ENCODE measurements at regions not wholly inside any gene's neighbourhood (a gene's known extent, or its start where the extent isn't known, plus 50 kb on each side); places are given as distances from the start of the nearest gene placed in this dataset.

GRCh38 chr5:31095796-31096195, 97.7 kb upstream of the CDH6 start:
- peaks cover 5% of the 10 kb centered on the region for H3K36me3 Mint-ChIP-seq
- Histone ChIP-seq H4K20me1 (ENCODE audit: low read depth) (no peaks in the 10 kb centered on the region), H3K4me2 (no peak overlapping the region), H3K9ac (no peak overlapping the region), H3K27me3 (no peaks in the 10 kb centered on the region), H2AFZ (replicated peaks) (no peak overlapping the region), H3K4me1 (no peaks in the 10 kb centered on the region), H3K79me2 (ENCODE audit: low read depth) (no peaks in the 10 kb centered on the region), H3F3A (ENCODE audit: low read depth) (no peaks in the 10 kb centered on the region), H3K9me3 (ENCODE audit: low read depth) (no peaks in the 10 kb centered on the region), H3K27ac (no peak overlapping the region), H3K4me3 (no peak overlapping the region), H3K36me3 (no peaks in the 10 kb centered on the region)
- TF ChIP-seq EZH2phosphoT487 (IDR thresholded peaks at IDR 0.05) (no peak), EZH2 (IDR thresholded peaks at IDR 0.05) (no peak), CTCF (IDR thresholded peaks at IDR 0.05) (no peak)
- H3K27me3 Mint-ChIP-seq (ENCODE audit: insufficient read depth, low read depth), result peaks cover 8% of the 10 kb centered on the region
- no peak for DNase-seq (ENCODE audit: low spot score)
- H3K9me3 Mint-ChIP-seq, result peaks cover 13% of the 10 kb centered on the region
- no peak overlapping the region for H3K27ac Mint-ChIP-seq
- H3K4me1 Mint-ChIP-seq, result no peaks in the 10 kb centered on the region
- no peak overlapping the region for H3K4me3 Mint-ChIP-seq

GRCh38 chr5:31091501-31091900, 102.0 kb upstream of the CDH6 start:
- Mint-ChIP-seq H3K36me3 (peaks cover 3% of the 10 kb centered on the region), H3K27me3 (ENCODE audit: insufficient read depth, low read depth) (peaks cover 4% of the 10 kb centered on the region), H3K9me3 (peaks cover 11% of the 10 kb centered on the region), H3K4me1 (peaks cover 7% of the 10 kb centered on the region), H3K27ac (no peak overlapping the region), H3K4me3 (no peak overlapping the region)
- Histone ChIP-seq H3K4me3 (no peak overlapping the region), H3K27ac (no peak overlapping the region), H3K4me2 (no peak overlapping the region), H3K36me3 (no peaks in the 10 kb centered on the region), H3K79me2 (ENCODE audit: low read depth) (no peaks in the 10 kb centered on the region), H3K9ac (no peak overlapping the region), H3K9me3 (ENCODE audit: low read depth) (no peaks in the 10 kb centered on the region), H3K27me3 (no peaks in the 10 kb centered on the region), H3F3A (ENCODE audit: low read depth) (peaks cover 7% of the 10 kb centered on the region), H3K4me1 (peaks cover 14% of the 10 kb centered on the region), H4K20me1 (ENCODE audit: low read depth) (no peaks in the 10 kb centered on the region), H2AFZ (replicated peaks) (no peak overlapping the region)
- TF ChIP-seq EZH2phosphoT487 (IDR thresholded peaks at IDR 0.05), result no peak
- no peak for TF ChIP-seq EZH2 (IDR thresholded peaks at IDR 0.05)
- TF ChIP-seq CTCF (IDR thresholded peaks at IDR 0.05), result no peak
- DNase-seq (ENCODE audit: low spot score), result no peak

GRCh38 chr5:31090467-31090866, 103.0 kb upstream of the CDH6 start:
- Mint-ChIP-seq H3K4me1 (peaks cover 7% of the 10 kb centered on the region), H3K27ac (no peak overlapping the region), H3K36me3 (peaks cover 3% of the 10 kb centered on the region), H3K4me3 (no peak overlapping the region), H3K27me3 (ENCODE audit: insufficient read depth, low read depth) (peaks cover 4% of the 10 kb centered on the region), H3K9me3 (peaks cover 11% of the 10 kb centered on the region)
- Histone ChIP-seq H3K27me3 (no peaks in the 10 kb centered on the region), H3K9me3 (ENCODE audit: low read depth) (no peaks in the 10 kb centered on the region), H3F3A (ENCODE audit: low read depth) (peaks cover 7% of the 10 kb centered on the region), H4K20me1 (ENCODE audit: low read depth) (no peaks in the 10 kb centered on the region), H3K4me1 (peaks cover 18% of the 10 kb centered on the region), H3K79me2 (ENCODE audit: low read depth) (no peaks in the 10 kb centered on the region), H2AFZ (replicated peaks) (no peak overlapping the region), H3K9ac (no peak overlapping the region), H3K27ac (no peak overlapping the region), H3K36me3 (no peaks in the 10 kb centered on the region), H3K4me2 (no peak overlapping the region), H3K4me3 (no peak overlapping the region)
- DNase-seq (ENCODE audit: low spot score), result no peak
- no peak for TF ChIP-seq EZH2 (IDR thresholded peaks at IDR 0.05)
- no peak for TF ChIP-seq EZH2phosphoT487 (IDR thresholded peaks at IDR 0.05)
- no peak for TF ChIP-seq CTCF (IDR thresholded peaks at IDR 0.05)
